ENCODE measurements at regions not wholly inside any gene's neighbourhood (a gene's known extent, or its start where the extent isn't known, plus 50 kb on each side); places are given as distances from the start of the nearest gene placed in this dataset.

- TF ChIP-seq POLR2A (IDR thresholded peaks at IDR 0.05; ENCODE audit: low read depth), result no peak
- no peak for TF ChIP-seq POLR2AphosphoS5 (IDR thresholded peaks at IDR 0.05)
- TF ChIP-seq CTCF (IDR thresholded peaks at IDR 0.05), result no peak
- TF ChIP-seq EP300 (IDR thresholded peaks at IDR 0.05), result no peak
Measured at GRCh38 chr7:136194878-136195277, 217.7 kb upstream of the MTPN start.
